ENCODE measurements at regions not wholly inside any gene's neighbourhood (a gene's known extent, or its start where the extent isn't known, plus 50 kb on each side); places are given as distances from the start of the nearest gene placed in this dataset.

DNA sequence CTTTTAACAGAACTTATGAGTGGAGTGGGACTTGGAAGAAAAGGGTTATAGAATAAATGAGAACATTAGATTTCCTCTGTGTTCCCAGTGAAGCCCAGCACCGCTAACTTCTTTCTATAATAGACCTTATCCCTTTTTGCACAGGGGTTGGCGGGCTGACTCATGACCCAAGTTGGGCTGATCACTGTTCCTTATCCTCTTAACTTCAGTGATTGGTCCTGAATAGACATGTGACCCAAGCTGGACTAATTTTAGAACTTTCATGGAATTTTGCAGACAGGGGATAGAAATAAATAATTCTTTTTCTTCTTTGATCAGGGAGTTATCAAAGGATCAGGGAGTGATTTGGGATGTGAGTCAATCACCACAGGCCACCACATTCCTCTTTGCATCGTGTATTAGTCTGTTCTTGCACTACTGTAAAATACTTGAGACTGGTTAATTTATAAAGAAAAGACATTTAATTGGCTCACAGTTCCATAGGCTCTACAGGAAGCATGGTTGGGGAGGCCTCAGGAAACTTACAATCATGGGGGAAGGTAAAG is 75.9 kb downstream of the UCHL1 start:
- H3K36me3 Mint-ChIP-seq (ENCODE audit: low read depth) = no peaks in the 10 kb centered on the region
- H3K4me1 Mint-ChIP-seq = no peaks in the 10 kb centered on the region
- no peaks in the 10 kb centered on the region for H3K9me3 Mint-ChIP-seq
- no peak overlapping the region for H3K27ac Mint-ChIP-seq
- no peak overlapping the region for H3K4me3 Mint-ChIP-seq
- POLR2A ChIA-PET = no interaction called here
- CTCF ChIA-PET = no interaction called here
- no peaks in the 10 kb centered on the region for H3K27me3 Mint-ChIP-seq
- no peak for DNase-seq

DNA sequence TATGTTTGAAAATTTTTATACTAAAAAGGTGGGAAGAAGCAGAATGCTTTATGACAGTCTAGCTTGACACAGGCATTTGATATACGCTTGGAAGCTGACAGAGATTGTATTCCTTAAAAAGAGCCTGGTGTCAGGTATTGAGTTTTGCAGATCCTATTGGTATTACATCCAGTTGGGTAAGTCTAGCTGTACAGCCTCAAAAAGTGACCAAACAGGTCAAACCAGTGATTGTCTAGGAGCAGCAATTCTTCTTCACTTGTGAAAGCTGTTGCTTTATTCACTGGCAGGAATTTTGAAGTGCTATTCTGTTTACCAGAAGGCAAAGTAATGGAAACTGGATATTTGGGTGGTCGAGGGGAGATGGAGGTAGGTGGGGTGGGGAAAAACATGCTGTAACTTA is 77.5 kb downstream of the UCHL1 start:
- no peaks in the 10 kb centered on the region for H3K9me3 Mint-ChIP-seq
- no peaks in the 10 kb centered on the region for H3K36me3 Mint-ChIP-seq (ENCODE audit: low read depth)
- no peak overlapping the region for H3K4me3 Mint-ChIP-seq
- H3K27me3 Mint-ChIP-seq = no peaks in the 10 kb centered on the region
- H3K4me1 Mint-ChIP-seq = no peaks in the 10 kb centered on the region
- ChIA-PET CTCF (interaction anchor here (0.6 kb wide), 1 partner anchor 33 kb away, joined by 5 read pairs; no protein-coding TSS in a partner anchor), POLR2A (no interaction called here)
- H3K27ac Mint-ChIP-seq = no peak overlapping the region
- DNase-seq = no peak

DNA sequence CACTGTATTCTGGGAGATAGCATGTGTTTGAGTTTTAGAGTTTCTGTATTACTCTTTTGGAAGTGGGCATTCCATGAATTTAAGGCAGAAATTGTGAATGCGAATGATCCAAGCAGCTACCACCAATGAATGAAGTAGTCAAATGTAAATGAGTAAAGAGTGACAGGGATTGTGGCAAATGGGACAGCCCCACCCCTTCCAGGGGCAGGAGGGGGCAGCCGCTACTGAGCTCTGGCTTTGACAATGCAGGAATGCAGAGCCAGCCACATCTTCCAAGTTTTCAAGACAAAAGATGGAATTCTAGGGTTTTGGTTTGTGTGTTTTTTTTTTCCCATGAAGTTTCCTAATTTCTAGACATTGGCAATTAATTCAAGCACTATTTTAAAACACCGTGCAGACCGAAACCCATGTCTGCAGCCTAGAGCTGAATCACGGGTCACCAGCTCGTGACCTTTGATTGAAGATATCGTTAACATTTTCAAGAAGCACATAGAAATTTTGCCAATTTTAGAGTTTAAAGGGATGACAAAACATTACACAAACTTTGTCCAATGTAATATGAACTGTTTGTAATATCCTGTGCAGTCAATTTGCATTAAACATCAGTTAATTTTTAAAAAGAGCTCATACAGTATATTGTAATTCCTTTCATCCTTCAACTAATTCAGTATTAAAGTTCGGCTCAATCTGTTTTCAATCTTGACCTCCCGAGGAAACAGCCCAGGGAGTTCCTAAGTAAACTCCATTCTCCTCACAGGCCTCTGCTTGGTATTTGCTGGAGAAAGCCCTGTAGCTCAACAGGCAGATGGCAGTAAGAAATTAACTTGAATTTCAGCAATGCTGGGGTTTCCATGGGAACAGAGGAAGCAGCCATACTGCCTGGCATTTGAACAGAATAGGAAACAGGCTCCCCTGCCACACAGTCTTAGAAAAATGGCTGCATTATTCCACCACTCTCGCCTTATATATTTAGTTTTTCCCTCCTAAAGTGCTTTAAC is 83.4 kb downstream of the UCHL1 start:
- H3K4me1 Mint-ChIP-seq = no peaks in the 10 kb centered on the region
- CTCF ChIA-PET = no interaction called here
- no peaks in the 10 kb centered on the region for H3K36me3 Mint-ChIP-seq (ENCODE audit: low read depth)

DNA sequence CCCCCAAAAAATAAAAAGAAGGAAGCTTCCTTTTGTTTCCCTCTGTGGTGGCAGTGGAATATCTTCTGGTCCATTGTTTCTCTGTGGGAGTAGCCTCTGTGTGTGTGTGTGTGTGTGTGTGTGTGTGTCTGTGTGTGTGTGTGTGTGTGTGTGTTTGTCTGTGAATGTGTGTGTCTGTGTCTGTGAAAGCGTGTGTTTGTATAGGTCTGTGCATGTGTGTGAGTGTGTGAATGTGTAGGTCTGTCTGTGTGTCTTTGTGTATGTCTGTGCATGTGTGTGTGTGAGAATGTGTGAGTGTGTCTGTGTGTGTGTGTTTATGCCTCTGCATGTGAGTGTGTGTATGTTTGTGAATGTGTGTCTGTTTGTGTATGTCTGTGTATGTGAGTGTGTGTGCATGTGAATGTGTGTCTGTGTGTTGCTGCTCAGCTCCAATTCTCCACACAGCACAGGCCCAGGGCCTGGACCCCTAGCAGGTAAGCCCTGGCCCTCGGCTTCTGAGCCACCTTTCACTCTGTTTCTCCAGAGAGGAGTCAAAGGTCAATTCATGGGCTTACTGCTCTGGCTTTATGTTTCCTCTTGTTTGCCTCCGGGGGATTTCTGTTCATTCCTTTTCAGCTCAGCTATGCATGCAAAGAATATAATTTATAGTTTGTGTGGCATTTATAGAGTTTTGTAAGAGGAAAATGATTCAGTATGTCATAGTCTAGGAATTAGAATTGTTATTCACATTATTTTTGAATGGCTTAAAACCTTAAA is 89.8 kb downstream of the UCHL1 start:
- H3K9me3 Mint-ChIP-seq = peaks cover 3% of the 10 kb centered on the region
- POLR2A ChIA-PET = no interaction called here
- H3K27ac Mint-ChIP-seq = no peak overlapping the region
- no peak overlapping the region for H3K4me3 Mint-ChIP-seq
- H3K27me3 Mint-ChIP-seq = no peaks in the 10 kb centered on the region
- CTCF ChIA-PET = no interaction called here
- no peak for DNase-seq
- H3K36me3 Mint-ChIP-seq (ENCODE audit: low read depth) = no peaks in the 10 kb centered on the region
- H3K4me1 Mint-ChIP-seq = no peaks in the 10 kb centered on the region

More for the DNA sequence above, 83.4 kb downstream of the UCHL1 start:
- Mint-ChIP-seq H3K9me3 (no peaks in the 10 kb centered on the region), H3K27ac (no peak overlapping the region), H3K27me3 (no peaks in the 10 kb centered on the region), H3K4me3 (no peak overlapping the region)
- POLR2A ChIA-PET = no interaction called here
- no peak for DNase-seq

DNA sequence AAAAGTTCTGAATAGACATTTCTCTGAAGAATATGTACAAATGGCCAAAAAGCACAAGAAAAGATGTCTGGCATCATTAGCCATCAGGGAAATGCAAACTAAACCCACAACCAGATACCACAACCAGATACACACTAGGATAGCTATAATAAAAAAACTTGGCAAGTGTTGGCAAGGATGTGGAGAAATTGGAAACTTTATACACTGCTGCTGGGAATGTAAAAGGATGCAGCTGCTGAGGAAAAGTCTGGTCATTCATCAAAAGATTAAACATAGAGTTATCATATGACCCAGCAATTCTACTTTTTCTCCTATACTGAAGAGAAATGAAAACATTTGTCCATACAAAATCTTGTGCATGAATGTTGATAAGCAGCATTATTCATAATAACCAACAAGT is 92.3 kb downstream of the UCHL1 start:
- Mint-ChIP-seq H3K27ac (no peak overlapping the region), H3K9me3 (peaks cover 3% of the 10 kb centered on the region), H3K4me1 (no peaks in the 10 kb centered on the region), H3K4me3 (no peak overlapping the region), H3K27me3 (no peaks in the 10 kb centered on the region), H3K36me3 (ENCODE audit: low read depth) (no peaks in the 10 kb centered on the region)
- POLR2A ChIA-PET = no interaction called here
- DNase-seq = no peak
- CTCF ChIA-PET = no interaction called here

DNA sequence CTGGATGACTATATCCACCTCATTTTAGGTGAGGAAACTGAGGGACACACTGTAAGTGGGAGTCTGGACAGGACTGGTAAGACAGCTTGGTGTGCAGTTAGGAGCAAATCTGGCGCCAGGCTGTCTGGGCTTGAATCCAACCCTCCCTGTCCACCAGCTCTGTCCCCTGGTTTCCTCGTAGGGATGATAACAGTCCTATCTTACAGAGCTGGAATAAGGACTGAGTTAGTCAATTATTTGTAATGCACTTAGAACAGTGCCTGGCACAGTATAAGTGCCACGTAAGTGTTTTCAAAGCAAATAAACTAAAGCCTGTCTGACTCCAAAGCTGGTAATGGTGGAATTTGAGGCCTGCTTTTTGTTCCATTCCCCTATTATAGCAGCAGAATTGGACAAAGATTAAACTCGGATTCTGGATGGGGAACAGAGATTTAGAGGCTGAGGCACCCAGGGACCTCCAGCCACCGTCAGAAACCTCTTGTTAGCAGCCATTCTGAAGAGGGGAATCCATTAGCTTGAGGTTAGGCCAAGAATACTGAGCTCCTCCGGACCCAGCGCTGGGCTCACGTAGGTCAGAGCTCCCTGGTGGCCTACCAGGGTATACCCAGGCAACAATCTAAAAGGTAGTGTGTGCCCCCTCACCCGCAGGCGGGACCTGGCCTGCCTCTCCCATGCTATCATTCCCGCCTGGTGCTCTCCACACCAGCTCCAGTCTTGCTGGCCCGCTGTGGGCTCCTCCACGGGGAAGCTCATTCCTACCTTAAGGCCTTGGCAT is 102.1 kb downstream of the UCHL1 start:
- Mint-ChIP-seq H3K4me3 (no peak overlapping the region), H3K27me3 (peaks cover 37% of the 10 kb centered on the region), H3K4me1 (no peaks in the 10 kb centered on the region), H3K9me3 (no peaks in the 10 kb centered on the region), H3K27ac (no peak overlapping the region), H3K36me3 (ENCODE audit: low read depth) (no peaks in the 10 kb centered on the region)
- DNase-seq = no peak
- POLR2A ChIA-PET = no interaction called here
- CTCF ChIA-PET = no interaction called here

DNA sequence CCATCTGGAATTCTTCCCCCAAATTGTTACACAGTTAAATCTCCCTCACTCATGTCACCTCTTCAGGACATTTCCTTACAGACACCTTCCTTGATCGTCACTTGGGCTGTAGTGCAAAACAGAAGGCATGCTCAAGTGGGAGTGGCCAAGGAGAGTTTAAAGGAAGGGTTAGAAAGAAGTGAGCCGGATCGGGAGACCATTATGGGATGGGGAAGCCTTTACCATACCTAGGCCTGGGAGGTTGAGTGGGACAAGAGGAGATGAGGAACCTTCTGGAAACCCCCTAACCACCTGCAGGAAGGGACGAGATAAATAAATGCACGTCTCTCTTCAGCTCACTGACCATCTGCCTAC is 102.7 kb downstream of the UCHL1 start:
- CTCF ChIA-PET = no interaction called here
- Mint-ChIP-seq H3K9me3 (no peaks in the 10 kb centered on the region), H3K27ac (no peak overlapping the region), H3K27me3 (peaks cover 37% of the 10 kb centered on the region), H3K4me1 (no peaks in the 10 kb centered on the region), H3K4me3 (no peak overlapping the region), H3K36me3 (ENCODE audit: low read depth) (no peaks in the 10 kb centered on the region)
- POLR2A ChIA-PET = no interaction called here
- DNase-seq = no peak

DNA sequence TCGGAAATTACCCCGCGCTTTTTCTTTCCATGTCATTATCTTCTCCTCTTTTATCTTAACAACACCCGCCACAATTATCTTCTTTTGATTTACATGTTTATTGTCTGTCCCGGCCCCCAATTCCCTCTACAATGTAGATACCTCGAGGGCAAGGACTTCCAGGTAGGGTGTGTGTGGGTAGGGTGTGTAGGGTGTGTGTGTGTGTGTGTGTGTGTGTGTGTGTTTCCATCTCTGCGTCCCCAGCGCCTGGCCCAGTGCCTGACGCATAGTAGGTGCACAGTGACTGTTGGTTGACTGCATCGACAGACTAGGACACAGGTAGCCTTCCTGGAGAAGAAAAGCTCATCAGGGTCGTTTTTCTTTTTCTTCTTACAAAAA is 103.1 kb downstream of the UCHL1 start:
- CTCF ChIA-PET = no interaction called here
- Mint-ChIP-seq H3K36me3 (ENCODE audit: low read depth) (no peaks in the 10 kb centered on the region), H3K4me1 (no peaks in the 10 kb centered on the region), H3K27ac (no peak overlapping the region), H3K27me3 (peaks cover 37% of the 10 kb centered on the region), H3K9me3 (no peaks in the 10 kb centered on the region), H3K4me3 (no peak overlapping the region)
- DNase-seq = no peak
- POLR2A ChIA-PET = no interaction called here

DNA sequence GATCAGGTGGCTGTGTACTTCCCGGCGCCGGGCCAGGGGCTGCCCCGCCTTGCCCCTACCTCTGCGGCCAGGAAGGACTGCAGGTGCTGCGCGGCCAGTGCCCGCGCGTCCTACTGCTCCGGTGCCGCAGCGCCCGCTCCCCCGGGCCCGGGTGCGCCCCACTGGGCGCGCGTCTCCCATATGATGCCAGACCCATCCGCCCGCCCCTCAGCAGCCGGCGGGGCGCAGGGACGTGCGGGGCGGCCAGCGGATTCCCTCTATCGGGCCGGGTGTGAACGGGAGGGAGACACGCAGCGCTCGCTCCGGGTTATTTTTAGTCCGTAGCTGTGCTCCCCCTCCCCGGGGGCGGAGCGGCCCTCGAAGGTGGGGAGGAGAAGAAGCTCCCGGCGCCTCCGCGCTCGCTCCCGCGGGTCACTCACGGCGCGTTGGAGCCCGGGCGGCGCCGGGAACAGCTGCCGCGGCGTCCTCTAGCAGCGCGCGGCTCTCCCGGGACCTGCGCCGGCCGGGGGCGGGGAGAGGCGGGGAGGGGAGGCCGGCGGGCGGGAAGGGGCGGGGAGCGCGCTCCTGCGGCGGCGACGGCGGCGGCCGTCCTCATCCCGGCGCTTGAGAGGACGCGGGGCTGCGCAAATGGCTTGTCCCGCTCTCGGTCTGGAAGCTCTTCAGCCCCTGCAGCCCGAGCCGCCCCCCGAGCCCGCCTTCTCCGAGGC is 103.6 kb downstream of the UCHL1 start:
- CTCF ChIA-PET = no interaction called here
- Mint-ChIP-seq H3K27me3 (peaks cover 37% of the 10 kb centered on the region), H3K4me1 (no peaks in the 10 kb centered on the region), H3K9me3 (no peaks in the 10 kb centered on the region), H3K4me3 (no peak overlapping the region), H3K36me3 (ENCODE audit: low read depth) (no peaks in the 10 kb centered on the region), H3K27ac (no peak overlapping the region)
- DNase-seq = no peak
- POLR2A ChIA-PET = no interaction called here

DNA sequence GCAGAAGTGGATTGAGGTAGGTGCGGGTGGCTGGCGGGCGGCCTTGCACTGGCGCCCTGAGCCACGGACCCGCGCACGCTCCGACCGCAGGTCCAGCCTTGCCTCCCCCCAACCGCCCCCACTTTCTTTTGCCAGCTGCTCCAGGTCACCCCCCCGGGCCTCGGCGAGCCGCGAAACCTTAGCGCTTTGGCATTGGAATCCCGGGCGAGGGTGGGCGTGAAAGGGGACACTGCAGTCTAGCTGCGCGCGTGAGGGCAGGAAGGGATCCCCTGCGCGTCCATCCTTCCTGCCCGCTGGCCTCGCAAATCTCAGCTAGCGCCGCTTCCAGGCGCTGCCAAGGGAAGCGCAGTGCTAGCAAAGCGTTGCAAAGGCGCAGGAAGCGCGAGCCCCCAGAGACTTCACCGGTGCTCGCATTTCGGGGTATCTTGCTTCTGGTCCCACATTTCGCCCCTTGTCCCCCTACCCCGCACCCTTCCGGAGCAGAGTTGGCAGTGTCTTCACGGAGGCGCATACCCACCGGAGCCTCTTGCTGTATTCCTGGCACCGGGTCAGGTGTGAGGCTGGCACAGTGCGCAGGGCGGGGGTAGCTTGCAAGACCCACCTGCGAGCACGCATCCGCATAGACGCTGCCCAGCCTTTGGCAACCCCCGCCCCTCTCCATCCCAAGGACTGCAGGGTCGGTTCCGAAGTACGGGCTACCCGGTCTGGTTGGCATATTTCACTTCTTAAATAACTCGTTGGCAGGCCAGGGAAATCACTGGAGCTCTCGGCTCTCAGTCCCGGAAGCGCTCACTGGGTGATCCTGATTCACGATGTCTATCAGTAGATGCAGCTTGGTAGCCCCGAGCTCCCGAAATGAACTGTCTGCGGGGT is 104.4 kb downstream of the UCHL1 start:
- H3K4me3 Mint-ChIP-seq = no peak overlapping the region
- H3K4me1 Mint-ChIP-seq = no peaks in the 10 kb centered on the region
- CTCF ChIA-PET = interaction anchor here (0.6 kb wide), 1 partner anchor 1144 kb away, joined by 3 read pairs; no protein-coding TSS in a partner anchor
- H3K27me3 Mint-ChIP-seq = peaks cover 39% of the 10 kb centered on the region
- H3K9me3 Mint-ChIP-seq = no peaks in the 10 kb centered on the region
- POLR2A ChIA-PET = no interaction called here
- no peak overlapping the region for H3K27ac Mint-ChIP-seq
- DNase-seq = no peak
- no peaks in the 10 kb centered on the region for H3K36me3 Mint-ChIP-seq (ENCODE audit: low read depth)

DNA sequence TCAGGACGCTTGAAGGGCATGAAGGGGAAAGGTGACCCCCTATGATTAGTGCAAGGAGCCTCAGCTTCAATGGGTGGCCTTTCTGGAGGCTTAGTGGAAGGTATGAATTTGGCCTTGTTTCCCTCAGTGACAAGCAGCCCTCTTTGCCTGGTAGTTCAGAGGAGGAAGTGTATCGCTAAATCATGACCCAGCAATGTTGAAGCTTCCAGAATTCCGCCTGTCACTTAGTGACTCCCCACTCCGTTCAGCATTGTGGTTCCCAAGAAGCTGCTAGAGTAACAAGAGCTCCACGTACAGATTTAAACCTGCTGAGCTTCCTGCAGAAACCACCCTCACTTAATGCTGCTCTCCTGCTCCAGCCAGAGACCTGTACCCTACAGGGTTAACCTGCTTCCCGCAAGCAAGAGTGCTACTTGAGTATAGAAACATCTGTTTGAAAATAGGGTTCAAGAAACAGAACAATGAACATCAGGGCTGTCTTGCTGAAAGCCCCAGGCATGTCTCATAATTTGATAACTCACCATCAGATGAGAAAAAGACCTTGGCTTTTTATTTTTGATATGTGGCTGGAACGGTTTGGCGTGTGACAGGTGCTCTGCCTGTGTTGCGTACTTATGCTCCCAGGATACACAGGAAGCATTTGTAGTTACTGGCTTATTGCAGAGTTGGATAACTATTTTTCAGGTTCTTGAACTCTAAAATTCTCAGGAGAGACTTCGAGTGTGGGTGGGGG is 105.2 kb downstream of the UCHL1 start:
- CTCF ChIA-PET = interaction anchor here (0.6 kb wide), 1 partner anchor 1143 kb away, joined by 3 read pairs; no protein-coding TSS in a partner anchor
- no peaks in the 10 kb centered on the region for H3K9me3 Mint-ChIP-seq
- no peaks in the 10 kb centered on the region for H3K36me3 Mint-ChIP-seq (ENCODE audit: low read depth)
- H3K4me3 Mint-ChIP-seq = no peak overlapping the region
- H3K27me3 Mint-ChIP-seq = peaks cover 39% of the 10 kb centered on the region
- H3K4me1 Mint-ChIP-seq = no peaks in the 10 kb centered on the region
- no peak for DNase-seq
- H3K27ac Mint-ChIP-seq = no peak overlapping the region
- POLR2A ChIA-PET = no interaction called here
